ENCODE measurements at regions not wholly inside any gene's neighbourhood (a gene's known extent, or its start where the extent isn't known, plus 50 kb on each side); places are given as distances from the start of the nearest gene placed in this dataset.

DNA sequence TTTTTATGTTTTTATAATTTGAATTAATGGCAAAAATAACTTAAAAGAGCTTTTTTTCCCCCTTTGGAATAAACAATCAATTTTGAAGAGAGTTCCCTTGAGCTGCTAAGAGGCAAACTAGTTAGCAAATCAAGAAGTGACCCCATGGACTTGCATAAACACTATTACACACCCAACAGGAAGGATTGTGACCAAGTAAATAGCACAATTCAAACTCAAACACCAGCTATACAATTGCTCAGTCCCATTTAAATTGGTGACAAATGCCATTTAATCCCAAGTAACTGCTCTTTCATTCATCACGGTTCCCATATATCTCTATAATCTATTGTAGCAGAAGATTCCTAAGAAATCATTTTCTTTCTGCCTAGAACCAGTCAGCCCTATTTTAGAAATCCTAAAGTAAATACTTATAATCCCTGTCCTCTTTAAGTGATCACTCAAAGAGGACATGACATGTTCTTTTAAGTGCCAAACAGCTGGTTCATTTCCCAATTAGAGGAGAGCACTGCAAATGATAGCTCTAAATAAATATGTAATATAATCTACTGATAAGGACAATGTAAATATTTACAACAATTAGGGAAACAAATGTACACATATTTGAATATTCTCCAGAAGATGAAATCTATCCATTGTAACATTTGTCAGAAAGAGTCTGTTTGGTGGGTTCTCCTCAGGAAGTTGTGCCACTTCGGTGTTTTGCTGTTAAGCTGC lies 137.8 kb upstream of the ADAMTS9 start:
- H3K4me1 ChIP-seq (replicated peaks) = no peaks in the 10 kb centered on the region
- DNase-seq (ENCODE audit: low spot score) = no peak
- H3K9me3 ChIP-seq = no peaks in the 10 kb centered on the region
- WGBS = 45% methylated on average over 2 of the region's 2 CpGs
- no peaks in the 10 kb centered on the region for H3K36me3 ChIP-seq
- intact Hi-C loops (cut with DNase I) = no loop called here
- no peaks in the 10 kb centered on the region for H3K27me3 ChIP-seq (replicated peaks; ENCODE audit: insufficient read depth)
- no peak overlapping the region for H3K4me3 ChIP-seq
- H3K27ac ChIP-seq = no peak overlapping the region
- TF ChIP-seq POLR2AphosphoS5 (IDR thresholded peaks at IDR 0.05) (no peak), POLR2A (IDR thresholded peaks at IDR 0.05) (no peak)
- TF ChIP-seq, protein P1, sequence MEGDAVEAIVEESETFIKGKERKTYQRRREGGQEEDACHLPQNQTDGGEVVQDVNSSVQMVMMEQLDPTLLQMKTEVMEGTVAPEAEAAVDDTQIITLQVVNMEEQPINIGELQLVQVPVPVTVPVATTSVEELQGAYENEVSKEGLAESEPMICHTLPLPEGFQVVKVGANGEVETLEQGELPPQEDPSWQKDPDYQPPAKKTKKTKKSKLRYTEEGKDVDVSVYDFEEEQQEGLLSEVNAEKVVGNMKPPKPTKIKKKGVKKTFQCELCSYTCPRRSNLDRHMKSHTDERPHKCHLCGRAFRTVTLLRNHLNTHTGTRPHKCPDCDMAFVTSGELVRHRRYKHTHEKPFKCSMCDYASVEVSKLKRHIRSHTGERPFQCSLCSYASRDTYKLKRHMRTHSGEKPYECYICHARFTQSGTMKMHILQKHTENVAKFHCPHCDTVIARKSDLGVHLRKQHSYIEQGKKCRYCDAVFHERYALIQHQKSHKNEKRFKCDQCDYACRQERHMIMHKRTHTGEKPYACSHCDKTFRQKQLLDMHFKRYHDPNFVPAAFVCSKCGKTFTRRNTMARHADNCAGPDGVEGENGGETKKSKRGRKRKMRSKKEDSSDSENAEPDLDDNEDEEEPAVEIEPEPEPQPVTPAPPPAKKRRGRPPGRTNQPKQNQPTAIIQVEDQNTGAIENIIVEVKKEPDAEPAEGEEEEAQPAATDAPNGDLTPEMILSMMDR (IDR thresholded peaks at IDR 0.05) = no peak

DNA sequence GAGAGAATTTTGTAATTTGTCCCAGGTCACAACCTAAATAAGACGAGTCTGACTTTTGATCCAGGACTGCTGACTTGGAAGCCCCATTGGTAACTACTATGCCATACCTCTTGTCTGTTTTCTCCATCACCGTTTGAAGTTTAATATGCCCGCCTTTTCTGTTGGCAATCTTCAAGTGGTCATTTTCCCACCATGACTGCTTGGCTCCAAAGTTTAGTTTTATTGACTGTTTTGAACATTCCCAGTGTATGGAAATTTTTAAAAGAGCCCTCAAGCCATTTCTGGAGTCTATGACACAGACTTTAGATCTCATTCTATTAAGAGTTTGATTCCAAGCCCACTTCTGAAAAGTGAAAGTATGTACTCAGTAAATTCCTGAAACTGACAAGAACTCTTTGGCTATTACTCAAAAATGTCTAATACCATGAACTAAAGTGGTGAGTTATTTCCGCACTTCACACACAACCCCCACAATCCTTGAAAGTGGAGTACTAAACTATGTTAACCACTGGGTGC lies 136.7 kb upstream of the ADAMTS9 start:
- Histone ChIP-seq H3K27me3 (replicated peaks; ENCODE audit: insufficient read depth) (no peaks in the 10 kb centered on the region), H3K27ac (no peak overlapping the region), H3K9me3 (no peaks in the 10 kb centered on the region), H3K4me3 (no peak overlapping the region), H3K36me3 (no peaks in the 10 kb centered on the region), H3K4me1 (replicated peaks) (no peaks in the 10 kb centered on the region)
- 60% methylated on average over 4 of the region's 4 CpGs for WGBS
- no peak for DNase-seq (ENCODE audit: low spot score)
- intact Hi-C loops (cut with DNase I) = no loop called here
- TF ChIP-seq, protein P1 (IDR thresholded peaks at IDR 0.05) = no peak
- no peak for TF ChIP-seq POLR2A (IDR thresholded peaks at IDR 0.05)
- TF ChIP-seq POLR2AphosphoS5 (IDR thresholded peaks at IDR 0.05) = no peak

DNA sequence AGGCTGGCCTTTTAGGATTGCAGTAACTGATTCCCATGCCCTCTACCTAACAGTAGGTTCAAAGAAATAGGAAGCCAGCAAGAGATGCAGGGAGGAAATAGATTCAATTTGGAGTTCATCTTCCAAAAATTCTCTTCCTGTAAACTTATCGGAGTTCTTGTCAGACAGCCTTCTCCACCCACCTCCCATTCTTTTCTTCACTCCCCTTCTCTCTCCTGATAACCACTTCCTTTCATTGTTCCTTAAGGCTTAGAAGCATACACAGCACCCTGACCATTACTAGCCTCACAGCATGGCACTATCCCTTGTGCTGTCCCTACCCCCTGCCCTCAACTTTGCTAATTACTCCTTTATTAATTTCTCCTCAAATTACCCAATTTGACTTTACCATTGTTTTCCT lies 130.4 kb upstream of the ADAMTS9 start:
- WGBS = 94% methylated on average over 1 of the region's 1 CpG

DNA sequence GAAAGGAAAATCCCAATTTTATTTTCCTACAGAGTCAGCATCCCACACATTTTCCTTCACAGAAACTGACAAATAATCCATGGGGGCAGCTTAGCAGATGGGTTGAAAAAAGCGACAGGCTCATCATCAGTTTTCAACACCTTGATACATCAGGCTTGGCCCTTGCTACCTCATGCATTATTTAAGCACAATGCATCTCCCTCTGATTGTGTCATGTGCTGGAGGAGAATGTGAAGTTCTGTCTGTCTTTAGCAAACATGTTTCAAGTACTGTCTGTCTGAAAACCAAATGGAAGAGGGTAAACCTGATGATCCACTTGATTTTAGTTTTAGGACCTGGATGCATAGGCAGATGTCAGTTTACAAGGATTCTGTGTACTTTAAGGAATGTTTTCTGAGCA lies 128.6 kb upstream of the ADAMTS9 start:
- WGBS = 95% methylated on average over 1 of the region's 1 CpG
- H3K36me3 ChIP-seq = no peaks in the 10 kb centered on the region
- DNase-seq (ENCODE audit: low spot score) = no peak
- H3K27ac ChIP-seq = no peak overlapping the region
- no peak overlapping the region for H3K4me3 ChIP-seq
- H3K4me1 ChIP-seq (replicated peaks) = no peaks in the 10 kb centered on the region
- H3K27me3 ChIP-seq (replicated peaks; ENCODE audit: insufficient read depth) = no peaks in the 10 kb centered on the region
- TF ChIP-seq POLR2AphosphoS5 (IDR thresholded peaks at IDR 0.05) = no peak
- TF ChIP-seq, protein P1 (IDR thresholded peaks at IDR 0.05) = no peak
- no peak for TF ChIP-seq POLR2A (IDR thresholded peaks at IDR 0.05)
- no peaks in the 10 kb centered on the region for H3K9me3 ChIP-seq
- intact Hi-C loops (cut with DNase I) = no loop called here

More for the DNA sequence above, 130.4 kb upstream of the ADAMTS9 start:
- no peak overlapping the region for H3K4me3 ChIP-seq
- H3K27ac ChIP-seq = no peak overlapping the region
- TF ChIP-seq POLR2A (IDR thresholded peaks at IDR 0.05) = no peak
- TF ChIP-seq, protein P1 (IDR thresholded peaks at IDR 0.05) = no peak
- no peak for TF ChIP-seq POLR2AphosphoS5 (IDR thresholded peaks at IDR 0.05)
- DNase-seq (ENCODE audit: low spot score) = no peak
- H3K4me1 ChIP-seq (replicated peaks) = no peaks in the 10 kb centered on the region
- H3K27me3 ChIP-seq (replicated peaks; ENCODE audit: insufficient read depth) = no peaks in the 10 kb centered on the region
- H3K36me3 ChIP-seq = no peaks in the 10 kb centered on the region
- intact Hi-C loops (cut with DNase I) = no loop called here
- no peaks in the 10 kb centered on the region for H3K9me3 ChIP-seq

DNA sequence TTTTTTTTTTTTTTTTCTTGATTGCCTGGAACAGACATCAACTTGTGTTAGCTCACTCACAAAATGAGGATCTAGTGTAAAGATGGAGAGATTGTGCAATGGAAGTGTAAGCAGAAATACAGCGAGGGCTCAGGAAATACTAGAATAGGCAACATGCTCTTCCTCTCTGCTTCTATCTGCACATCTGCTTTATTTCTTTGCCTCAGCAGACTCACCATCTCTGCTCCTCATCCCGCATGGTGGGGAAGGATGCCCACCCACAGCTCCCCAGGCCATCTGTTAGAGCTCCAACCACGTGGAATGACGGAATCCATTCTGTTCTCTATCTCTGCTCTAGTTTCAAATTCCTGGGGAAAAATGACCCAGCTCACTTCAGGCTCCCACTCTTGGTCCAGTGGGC lies 128.0 kb upstream of the ADAMTS9 start:
- no peak for DNase-seq (ENCODE audit: low spot score)
- no peaks in the 10 kb centered on the region for H3K36me3 ChIP-seq
- no peak overlapping the region for H3K4me3 ChIP-seq
- H3K27me3 ChIP-seq (replicated peaks; ENCODE audit: insufficient read depth) = no peaks in the 10 kb centered on the region
- intact Hi-C loops (cut with DNase I) = no loop called here
- WGBS = 76% methylated on average over 4 of the region's 4 CpGs
- H3K4me1 ChIP-seq (replicated peaks) = no peaks in the 10 kb centered on the region
- H3K27ac ChIP-seq = no peak overlapping the region
- no peaks in the 10 kb centered on the region for H3K9me3 ChIP-seq
- TF ChIP-seq POLR2AphosphoS5 (IDR thresholded peaks at IDR 0.05) (no peak), POLR2A (IDR thresholded peaks at IDR 0.05) (no peak)
- TF ChIP-seq, protein P1 (IDR thresholded peaks at IDR 0.05) = no peak
